ENCODE measurements at regions not wholly inside any gene's neighbourhood (a gene's known extent, or its start where the extent isn't known, plus 50 kb on each side); places are given as distances from the start of the nearest gene placed in this dataset.

- TF ChIP-seq ZFP3 (CRISPR knock-in tag; IDR thresholded peaks at IDR 0.05) (no peak), RARB (CRISPR knock-in tag; IDR thresholded peaks at IDR 0.05) (no peak), ZNF565 (CRISPR knock-in tag; conservative IDR thresholded peaks at IDR 0.05; ENCODE audit: low read depth) (no peak), PPARA (CRISPR knock-in tag; IDR thresholded peaks at IDR 0.05; ENCODE audit: borderline replicate concordance) (no peak), ZNF70 (CRISPR knock-in tag; IDR thresholded peaks at IDR 0.05) (no peak), TOX (CRISPR knock-in tag; IDR thresholded peaks at IDR 0.05; ENCODE audit: borderline replicate concordance) (no peak), CSDC2 (CRISPR knock-in tag; IDR thresholded peaks at IDR 0.05) (no peak), GLIS3 (CRISPR knock-in tag; IDR thresholded peaks at IDR 0.05) (no peak), POU6F1 (CRISPR knock-in tag; IDR thresholded peaks at IDR 0.05; ENCODE audit: borderline replicate concordance, low read depth) (no peak), ZNF8 (CRISPR knock-in tag; IDR thresholded peaks at IDR 0.05) (no peak), BACH2 (CRISPR knock-in tag; IDR thresholded peaks at IDR 0.05; ENCODE audit: borderline replicate concordance) (no peak), OSR1 (CRISPR knock-in tag; IDR thresholded peaks at IDR 0.05) (no peak), ESRRG (CRISPR knock-in tag; IDR thresholded peaks at IDR 0.05) (no peak), ISL1 (CRISPR knock-in tag; IDR thresholded peaks at IDR 0.05) (no peak)
- TF ChIP-seq, protein P1, sequence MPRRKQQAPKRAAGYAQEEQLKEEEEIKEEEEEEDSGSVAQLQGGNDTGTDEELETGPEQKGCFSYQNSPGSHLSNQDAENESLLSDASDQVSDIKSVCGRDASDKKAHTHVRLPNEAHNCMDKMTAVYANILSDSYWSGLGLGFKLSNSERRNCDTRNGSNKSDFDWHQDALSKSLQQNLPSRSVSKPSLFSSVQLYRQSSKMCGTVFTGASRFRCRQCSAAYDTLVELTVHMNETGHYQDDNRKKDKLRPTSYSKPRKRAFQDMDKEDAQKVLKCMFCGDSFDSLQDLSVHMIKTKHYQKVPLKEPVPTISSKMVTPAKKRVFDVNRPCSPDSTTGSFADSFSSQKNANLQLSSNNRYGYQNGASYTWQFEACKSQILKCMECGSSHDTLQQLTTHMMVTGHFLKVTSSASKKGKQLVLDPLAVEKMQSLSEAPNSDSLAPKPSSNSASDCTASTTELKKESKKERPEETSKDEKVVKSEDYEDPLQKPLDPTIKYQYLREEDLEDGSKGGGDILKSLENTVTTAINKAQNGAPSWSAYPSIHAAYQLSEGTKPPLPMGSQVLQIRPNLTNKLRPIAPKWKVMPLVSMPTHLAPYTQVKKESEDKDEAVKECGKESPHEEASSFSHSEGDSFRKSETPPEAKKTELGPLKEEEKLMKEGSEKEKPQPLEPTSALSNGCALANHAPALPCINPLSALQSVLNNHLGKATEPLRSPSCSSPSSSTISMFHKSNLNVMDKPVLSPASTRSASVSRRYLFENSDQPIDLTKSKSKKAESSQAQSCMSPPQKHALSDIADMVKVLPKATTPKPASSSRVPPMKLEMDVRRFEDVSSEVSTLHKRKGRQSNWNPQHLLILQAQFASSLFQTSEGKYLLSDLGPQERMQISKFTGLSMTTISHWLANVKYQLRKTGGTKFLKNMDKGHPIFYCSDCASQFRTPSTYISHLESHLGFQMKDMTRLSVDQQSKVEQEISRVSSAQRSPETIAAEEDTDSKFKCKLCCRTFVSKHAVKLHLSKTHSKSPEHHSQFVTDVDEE (CRISPR knock-in tag; IDR thresholded peaks at IDR 0.05) = no peak
- TF ChIP-seq, protein P2, sequence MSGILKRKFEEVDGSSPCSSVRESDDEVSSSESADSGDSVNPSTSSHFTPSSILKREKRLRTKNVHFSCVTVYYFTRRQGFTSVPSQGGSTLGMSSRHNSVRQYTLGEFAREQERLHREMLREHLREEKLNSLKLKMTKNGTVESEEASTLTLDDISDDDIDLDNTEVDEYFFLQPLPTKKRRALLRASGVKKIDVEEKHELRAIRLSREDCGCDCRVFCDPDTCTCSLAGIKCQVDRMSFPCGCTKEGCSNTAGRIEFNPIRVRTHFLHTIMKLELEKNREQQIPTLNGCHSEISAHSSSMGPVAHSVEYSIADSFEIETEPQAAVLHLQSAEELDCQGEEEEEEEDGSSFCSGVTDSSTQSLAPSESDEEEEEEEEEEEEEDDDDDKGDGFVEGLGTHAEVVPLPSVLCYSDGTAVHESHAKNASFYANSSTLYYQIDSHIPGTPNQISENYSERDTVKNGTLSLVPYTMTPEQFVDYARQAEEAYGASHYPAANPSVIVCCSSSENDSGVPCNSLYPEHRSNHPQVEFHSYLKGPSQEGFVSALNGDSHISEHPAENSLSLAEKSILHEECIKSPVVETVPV (CRISPR knock-in tag; IDR thresholded peaks at IDR 0.05) = no peak
- TF ChIP-seq, protein P3, sequence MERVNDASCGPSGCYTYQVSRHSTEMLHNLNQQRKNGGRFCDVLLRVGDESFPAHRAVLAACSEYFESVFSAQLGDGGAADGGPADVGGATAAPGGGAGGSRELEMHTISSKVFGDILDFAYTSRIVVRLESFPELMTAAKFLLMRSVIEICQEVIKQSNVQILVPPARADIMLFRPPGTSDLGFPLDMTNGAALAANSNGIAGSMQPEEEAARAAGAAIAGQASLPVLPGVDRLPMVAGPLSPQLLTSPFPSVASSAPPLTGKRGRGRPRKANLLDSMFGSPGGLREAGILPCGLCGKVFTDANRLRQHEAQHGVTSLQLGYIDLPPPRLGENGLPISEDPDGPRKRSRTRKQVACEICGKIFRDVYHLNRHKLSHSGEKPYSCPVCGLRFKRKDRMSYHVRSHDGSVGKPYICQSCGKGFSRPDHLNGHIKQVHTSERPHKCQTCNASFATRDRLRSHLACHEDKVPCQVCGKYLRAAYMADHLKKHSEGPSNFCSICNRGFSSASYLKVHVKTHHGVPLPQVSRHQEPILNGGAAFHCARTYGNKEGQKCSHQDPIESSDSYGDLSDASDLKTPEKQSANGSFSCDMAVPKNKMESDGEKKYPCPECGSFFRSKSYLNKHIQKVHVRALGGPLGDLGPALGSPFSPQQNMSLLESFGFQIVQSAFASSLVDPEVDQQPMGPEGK (CRISPR knock-in tag; IDR thresholded peaks at IDR 0.05; ENCODE audit: borderline replicate concordance) = no peak
- ATAC-seq = no peak
Measured at GRCh38 chr1:34685225-34685624, 69.6 kb upstream of the GJB5 start.

DNA sequence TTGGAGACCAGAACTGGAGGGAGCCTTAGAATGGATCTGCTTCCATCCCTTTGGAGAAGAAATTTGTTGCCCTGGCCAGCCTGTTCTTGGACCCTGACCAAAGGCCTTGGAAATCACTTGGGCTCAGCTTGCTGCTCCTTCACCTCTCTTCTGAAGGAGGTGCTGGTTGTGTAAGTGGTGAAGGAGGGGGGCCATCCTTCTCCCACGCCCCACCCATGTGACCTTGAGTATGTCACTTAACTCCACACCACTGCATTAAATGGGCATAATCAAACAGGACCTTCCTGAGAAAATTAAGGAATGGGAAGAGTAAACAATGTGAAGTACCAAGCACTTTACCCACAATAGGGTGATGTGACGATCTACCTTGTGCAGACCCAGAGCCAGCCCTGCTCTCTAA is 68.3 kb upstream of the GJB5 start:
- TF ChIP-seq TOX (CRISPR knock-in tag; IDR thresholded peaks at IDR 0.05; ENCODE audit: borderline replicate concordance) = no peak
- TF ChIP-seq CSDC2 (CRISPR knock-in tag; IDR thresholded peaks at IDR 0.05) = no peak
- no peak for TF ChIP-seq POU6F1 (CRISPR knock-in tag; IDR thresholded peaks at IDR 0.05; ENCODE audit: borderline replicate concordance, low read depth)
- TF ChIP-seq, protein P3 (CRISPR knock-in tag; IDR thresholded peaks at IDR 0.05; ENCODE audit: borderline replicate concordance) = no peak
- TF ChIP-seq ZNF8 (CRISPR knock-in tag; IDR thresholded peaks at IDR 0.05) = no peak
- TF ChIP-seq ZNF70 (CRISPR knock-in tag; IDR thresholded peaks at IDR 0.05) = no peak
- no peak for TF ChIP-seq SNAI2 (CRISPR knock-in tag; IDR thresholded peaks at IDR 0.05)
- TF ChIP-seq, protein P4, sequence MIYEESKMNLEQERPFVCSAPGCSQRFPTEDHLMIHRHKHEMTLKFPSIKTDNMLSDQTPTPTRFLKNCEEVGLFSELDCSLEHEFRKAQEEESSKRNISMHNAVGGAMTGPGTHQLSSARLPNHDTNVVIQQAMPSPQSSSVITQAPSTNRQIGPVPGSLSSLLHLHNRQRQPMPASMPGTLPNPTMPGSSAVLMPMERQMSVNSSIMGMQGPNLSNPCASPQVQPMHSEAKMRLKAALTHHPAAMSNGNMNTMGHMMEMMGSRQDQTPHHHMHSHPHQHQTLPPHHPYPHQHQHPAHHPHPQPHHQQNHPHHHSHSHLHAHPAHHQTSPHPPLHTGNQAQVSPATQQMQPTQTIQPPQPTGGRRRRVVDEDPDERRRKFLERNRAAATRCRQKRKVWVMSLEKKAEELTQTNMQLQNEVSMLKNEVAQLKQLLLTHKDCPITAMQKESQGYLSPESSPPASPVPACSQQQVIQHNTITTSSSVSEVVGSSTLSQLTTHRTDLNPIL (CRISPR knock-in tag; IDR thresholded peaks at IDR 0.05; ENCODE audit: low read depth) = no peak
- TF ChIP-seq, protein P2 (CRISPR knock-in tag; IDR thresholded peaks at IDR 0.05) = no peak
- TF ChIP-seq ESRRG (CRISPR knock-in tag; IDR thresholded peaks at IDR 0.05) = no peak
- TF ChIP-seq TCF4 (CRISPR knock-in tag; IDR thresholded peaks at IDR 0.05; ENCODE audit: borderline replicate concordance) = no peak
- TF ChIP-seq ARNTL (CRISPR knock-in tag; IDR thresholded peaks at IDR 0.05; ENCODE audit: borderline replicate concordance, low read depth) = no peak
- no peak for TF ChIP-seq OSR1 (CRISPR knock-in tag; IDR thresholded peaks at IDR 0.05)
- TF ChIP-seq ZFP3 (CRISPR knock-in tag; IDR thresholded peaks at IDR 0.05) = no peak
- TF ChIP-seq ZC3H10 (CRISPR knock-in tag; IDR thresholded peaks at IDR 0.05) = no peak
- TF ChIP-seq PPARA (CRISPR knock-in tag; IDR thresholded peaks at IDR 0.05; ENCODE audit: borderline replicate concordance) = no peak
- ATAC-seq = no peak
